ENCODE measurements at regions not wholly inside any gene's neighbourhood (a gene's known extent, or its start where the extent isn't known, plus 50 kb on each side); places are given as distances from the start of the nearest gene placed in this dataset.

DNA sequence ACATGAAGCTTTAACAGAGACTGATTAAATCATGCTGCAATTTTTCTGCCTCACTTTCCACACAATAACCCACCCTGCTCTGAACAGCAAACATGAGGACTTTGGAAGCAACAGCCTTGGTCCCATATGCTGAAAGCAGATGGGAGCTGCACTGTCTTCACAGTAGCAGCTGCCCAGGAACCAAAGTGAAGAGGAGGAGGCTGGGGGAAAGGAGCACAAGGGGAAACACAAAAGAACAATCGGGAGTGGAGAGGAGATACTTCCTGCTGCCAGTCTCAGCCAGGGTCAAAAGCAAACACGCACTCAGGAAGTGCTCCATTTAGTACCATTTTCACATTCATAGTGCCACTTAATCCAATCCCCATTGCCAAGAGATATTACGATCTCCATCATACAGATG, 183.3 kb upstream of the PUM3 start:
- TF ChIP-seq CTCF (IDR thresholded peaks at IDR 0.05) (no peak), POLR2A (IDR thresholded peaks at IDR 0.05) (no peak)

All from vagina (tissue), 2 donors.